ENCODE measurements at regions not wholly inside any gene's neighbourhood (a gene's known extent, or its start where the extent isn't known, plus 50 kb on each side); places are given as distances from the start of the nearest gene placed in this dataset.

GRCh38 chr10:81021428-81022129, 483.9 kb downstream of the SH2D4B start:
- POLR2A ChIA-PET, result no interaction called here
- no peaks in the 10 kb centered on the region for H3K9me3 ChIP-seq (ENCODE audit: control insufficient read depth, insufficient read depth, low read depth, low read length)
- CTCF ChIA-PET, result no interaction called here
- in situ Hi-C loops (cut with HindIII; ENCODE audit: low pct_unique_long_range_greater_than_20kb, low sequenced_read_pairs) (no loop called here), intact Hi-C loops (cut with micrococcal nuclease; ENCODE audit: unreplicated experiment) (no loop called here)
- ATAC-seq (no peak), DNase-seq (ENCODE audit: low read depth, low spot score) (no peak)
- no peak overlapping the region for H3K4me3 ChIP-seq (ENCODE audit: low read depth in 2 of 2, low read length in 2 of 2)
- H3K27me3 ChIP-seq (ENCODE audit: control insufficient read depth, insufficient read depth, low read length), result no peaks in the 10 kb centered on the region
- no peaks in the 10 kb centered on the region for H3K4me1 ChIP-seq (ENCODE audit: control insufficient read depth, insufficient read depth, low read length)
- H3K36me3 ChIP-seq (ENCODE audit: control insufficient read depth, insufficient read depth, low read length), result no peaks in the 10 kb centered on the region
- no peak overlapping the region for H3K27ac ChIP-seq (ENCODE audit: low read length)
- TF ChIP-seq TCF7L2 (IDR thresholded peaks at IDR 0.05; ENCODE audit: low read depth, low read length) (no peak), POLR2AphosphoS5 (IDR thresholded peaks at IDR 0.05; ENCODE audit: low read depth, low read length) (no peak), REST (IDR thresholded peaks at IDR 0.05; ENCODE audit: insufficient read depth in 1 of 2, low read depth in 2 of 2, low read length in 1 of 2) (no peak), SIN3A (IDR thresholded peaks at IDR 0.05; ENCODE audit: borderline replicate concordance, insufficient read depth, low read depth, low read length) (no peak)
- TF ChIP-seq, protein P1, sequence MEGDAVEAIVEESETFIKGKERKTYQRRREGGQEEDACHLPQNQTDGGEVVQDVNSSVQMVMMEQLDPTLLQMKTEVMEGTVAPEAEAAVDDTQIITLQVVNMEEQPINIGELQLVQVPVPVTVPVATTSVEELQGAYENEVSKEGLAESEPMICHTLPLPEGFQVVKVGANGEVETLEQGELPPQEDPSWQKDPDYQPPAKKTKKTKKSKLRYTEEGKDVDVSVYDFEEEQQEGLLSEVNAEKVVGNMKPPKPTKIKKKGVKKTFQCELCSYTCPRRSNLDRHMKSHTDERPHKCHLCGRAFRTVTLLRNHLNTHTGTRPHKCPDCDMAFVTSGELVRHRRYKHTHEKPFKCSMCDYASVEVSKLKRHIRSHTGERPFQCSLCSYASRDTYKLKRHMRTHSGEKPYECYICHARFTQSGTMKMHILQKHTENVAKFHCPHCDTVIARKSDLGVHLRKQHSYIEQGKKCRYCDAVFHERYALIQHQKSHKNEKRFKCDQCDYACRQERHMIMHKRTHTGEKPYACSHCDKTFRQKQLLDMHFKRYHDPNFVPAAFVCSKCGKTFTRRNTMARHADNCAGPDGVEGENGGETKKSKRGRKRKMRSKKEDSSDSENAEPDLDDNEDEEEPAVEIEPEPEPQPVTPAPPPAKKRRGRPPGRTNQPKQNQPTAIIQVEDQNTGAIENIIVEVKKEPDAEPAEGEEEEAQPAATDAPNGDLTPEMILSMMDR (IDR thresholded peaks at IDR 0.05), result no peak
- BruUV-seq (replicated peaks), result no TSS peak

- H3K4me3 ChIP-seq (ENCODE audit: low read depth in 2 of 2, low read length in 2 of 2), result no peak overlapping the region
- no peaks in the 10 kb centered on the region for H3K27me3 ChIP-seq (ENCODE audit: control insufficient read depth, insufficient read depth, low read length)
- H3K27ac ChIP-seq (ENCODE audit: low read length), result no peak overlapping the region
- CTCF ChIA-PET, result no interaction called here
- H3K4me1 ChIP-seq (ENCODE audit: control insufficient read depth, insufficient read depth, low read length), result no peaks in the 10 kb centered on the region
- no peaks in the 10 kb centered on the region for H3K36me3 ChIP-seq (ENCODE audit: control insufficient read depth, insufficient read depth, low read length)
- DNase-seq (ENCODE audit: low read depth, low spot score) (no peak), ATAC-seq (no peak)
- no peak for TF ChIP-seq POLR2AphosphoS5 (IDR thresholded peaks at IDR 0.05; ENCODE audit: low read depth, low read length)
- TF ChIP-seq, protein P1 (IDR thresholded peaks at IDR 0.05), result no peak
- no peak for TF ChIP-seq REST (IDR thresholded peaks at IDR 0.05; ENCODE audit: insufficient read depth in 1 of 2, low read depth in 2 of 2, low read length in 1 of 2)
- no peak for TF ChIP-seq TCF7L2 (IDR thresholded peaks at IDR 0.05; ENCODE audit: low read depth, low read length)
- no peak for TF ChIP-seq SIN3A (IDR thresholded peaks at IDR 0.05; ENCODE audit: borderline replicate concordance, insufficient read depth, low read depth, low read length)
- POLR2A ChIA-PET, result no interaction called here
- intact Hi-C loops (cut with micrococcal nuclease; ENCODE audit: unreplicated experiment) (no loop called here), in situ Hi-C loops (cut with HindIII; ENCODE audit: low pct_unique_long_range_greater_than_20kb, low sequenced_read_pairs) (no loop called here)
- BruUV-seq (replicated peaks), result no TSS peak
- no peaks in the 10 kb centered on the region for H3K9me3 ChIP-seq (ENCODE audit: control insufficient read depth, insufficient read depth, low read depth, low read length)
These were observed 488.9 kb downstream of the SH2D4B start for GRCh38 chr10:81026591-81026990.

All from Panc1 (cell line).